HG03558 (cell line): ENCODE measurements at regions not wholly inside any gene's neighbourhood (a gene's known extent, or its start where the extent isn't known, plus 50 kb on each side); places are given as distances from the start of the nearest gene placed in this dataset.

Experiments
- ATAC-seq: cut with Tn5 transposase; IDR thresholded peaks from one replicate; pipeline ENCODE4 v1.9.1; 2021; ENCODE audit warnings: moderate number of reproducible peaks; ENCODE audit not compliant: unreplicated experiment; ENCODE audit errors: extremely low read depth

DNA sequence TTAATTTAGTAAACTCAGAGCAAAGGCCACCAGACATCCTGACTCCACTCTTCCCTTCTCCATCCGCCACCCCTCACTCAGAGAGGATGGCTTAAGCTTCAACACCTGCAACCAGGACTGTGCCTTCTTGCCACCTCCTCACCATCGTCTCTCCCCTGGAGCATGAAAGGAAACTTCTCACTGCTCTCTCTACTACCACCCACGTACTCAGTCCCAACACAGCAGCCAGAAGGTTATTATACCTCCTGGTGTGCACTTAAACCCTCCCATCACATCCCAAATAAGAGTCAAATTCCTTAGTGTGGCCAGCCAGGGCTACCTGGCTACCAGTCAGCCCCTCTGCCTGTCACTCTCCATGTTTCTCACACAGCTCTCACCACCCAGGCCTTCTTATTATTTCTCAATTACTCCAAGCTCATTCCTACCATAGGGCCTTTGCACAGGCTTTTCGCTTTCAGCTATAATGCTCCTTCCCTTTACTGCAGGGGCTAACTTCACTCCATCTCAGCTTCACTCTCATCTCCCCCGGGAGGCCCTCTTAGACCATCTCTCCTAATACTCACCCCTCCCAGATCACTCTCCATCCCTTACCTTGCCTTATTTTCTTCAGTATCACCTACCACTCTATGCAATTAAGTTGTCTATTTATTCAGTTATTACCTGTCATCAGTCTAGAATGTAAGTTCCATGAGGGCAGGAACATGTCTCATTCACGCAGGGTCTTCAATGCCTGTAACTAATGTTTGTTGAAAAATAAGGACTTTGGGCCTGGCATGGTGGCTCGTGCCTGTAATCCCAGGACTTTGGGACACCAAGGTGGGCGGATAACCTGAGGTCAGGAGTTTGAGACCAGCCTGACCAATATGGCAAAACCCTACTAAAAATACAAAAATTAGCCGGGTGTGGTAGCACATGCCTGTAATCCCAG lies 137.5 kb downstream of the TOMM20 start:
- no peak for ATAC-seq

DNA sequence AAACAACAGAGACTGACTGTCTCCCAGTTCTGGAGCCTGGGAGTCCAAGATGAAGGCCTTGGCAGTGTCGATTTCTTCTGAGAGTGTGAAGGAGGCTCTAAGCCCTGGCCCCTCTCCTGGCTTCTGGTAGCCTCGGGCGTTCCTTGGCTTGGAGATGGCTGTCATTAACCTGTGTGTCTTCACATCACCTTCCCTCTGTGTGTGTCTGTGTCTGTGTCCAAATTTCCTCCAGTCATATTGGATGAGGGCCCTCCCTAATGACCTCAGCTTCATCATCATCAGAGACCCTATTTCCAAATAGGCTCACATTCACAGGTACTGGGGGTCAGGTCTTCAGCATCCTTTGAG lies 138.3 kb downstream of the TOMM20 start:
- ATAC-seq: no peak

DNA sequence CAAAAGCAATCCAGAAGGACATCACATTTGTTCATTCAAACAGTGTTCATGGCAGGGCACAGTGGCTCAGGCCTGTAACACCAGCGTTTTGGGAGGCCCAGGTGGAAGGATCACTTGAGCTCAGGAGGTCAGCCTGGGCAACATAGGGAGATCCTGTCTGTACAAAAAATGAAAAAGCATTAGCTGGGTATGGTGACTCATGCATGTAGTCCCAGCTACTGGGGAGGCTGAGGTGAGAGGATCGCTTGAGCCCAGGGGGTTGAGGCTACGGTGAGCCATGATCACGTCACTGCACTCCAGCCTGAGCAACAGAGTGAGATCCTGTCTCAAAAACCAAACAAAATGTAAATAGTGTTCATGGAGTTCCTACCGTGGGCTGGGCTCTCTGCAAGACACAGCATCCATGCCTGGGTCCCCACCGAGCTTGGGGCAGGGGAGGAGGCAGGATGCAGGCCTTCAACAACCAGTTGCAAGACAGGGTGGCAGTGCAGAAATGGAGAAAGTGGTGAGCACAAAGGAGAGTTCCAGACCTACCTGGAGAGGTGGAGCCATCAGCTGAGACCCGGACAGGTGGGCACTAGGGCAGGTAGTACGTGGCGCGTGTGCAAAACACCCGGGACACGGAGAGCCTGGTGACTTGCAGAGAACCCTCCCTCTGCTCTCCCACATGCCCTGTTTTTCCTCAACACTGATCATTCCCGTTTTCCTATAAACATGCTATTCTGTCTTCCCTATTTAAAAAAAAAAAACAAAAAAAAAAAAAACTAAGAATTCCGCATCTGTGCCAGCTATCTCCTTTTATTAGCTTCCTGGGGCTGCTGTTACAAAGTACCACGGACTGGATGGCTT lies 138.9 kb downstream of the TOMM20 start:
- no peak for ATAC-seq

DNA sequence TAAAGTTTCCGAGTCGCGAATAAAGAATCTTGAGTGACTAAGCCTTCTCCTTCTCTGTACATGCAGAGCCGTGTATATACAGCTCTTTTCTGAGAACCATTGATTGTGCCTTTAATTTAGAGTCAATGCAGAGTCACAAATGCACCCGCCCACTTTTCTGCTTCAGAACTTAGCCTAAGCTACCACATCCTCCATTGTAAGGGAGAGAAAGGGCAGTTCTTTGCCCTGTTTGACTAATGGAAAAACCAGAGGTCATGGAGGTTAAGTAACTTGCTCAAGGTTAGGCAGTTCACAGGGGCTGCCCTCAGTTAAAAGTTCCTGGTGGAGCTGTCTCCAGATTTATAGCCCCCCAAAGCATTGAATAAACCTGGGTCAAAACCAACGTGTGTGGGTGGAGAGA lies 139.6 kb downstream of the TOMM20 start:
- ATAC-seq: no peak

DNA sequence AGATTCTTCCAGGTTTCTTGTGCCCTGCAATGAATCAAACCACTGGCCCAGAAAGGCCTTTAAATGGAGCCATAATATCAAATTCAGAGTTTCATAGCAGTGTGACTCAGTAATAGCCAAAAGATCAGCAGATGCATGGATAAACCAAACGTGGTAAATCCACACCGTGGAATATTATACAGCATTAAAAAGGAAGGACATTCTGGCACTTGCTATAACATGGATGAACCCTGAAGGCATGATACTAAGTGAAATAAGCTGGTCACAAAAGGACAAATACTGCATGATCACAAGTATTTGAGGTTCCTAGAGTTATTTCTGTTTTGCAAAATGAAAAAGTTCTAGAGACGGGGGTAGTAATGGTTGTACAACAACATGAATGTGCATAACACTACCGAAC lies 140.1 kb downstream of the TOMM20 start:
- ATAC-seq: no peak

DNA sequence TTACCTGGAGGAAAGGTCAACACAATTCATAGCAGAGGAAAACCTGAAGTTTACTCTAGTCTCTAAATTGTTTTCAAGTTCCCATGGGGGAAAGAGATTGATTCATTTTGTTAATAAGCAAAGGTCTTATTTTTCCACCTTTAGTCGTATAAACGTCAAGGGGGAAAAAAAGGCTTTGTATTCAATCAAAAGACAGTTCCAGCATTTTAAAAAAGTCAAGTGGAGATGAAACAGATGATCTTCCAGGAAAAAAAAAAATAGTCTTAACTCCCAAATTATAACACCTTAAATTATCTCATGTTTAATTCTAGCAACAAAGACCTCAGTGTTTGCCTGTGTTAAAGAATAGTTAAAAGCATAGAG lies 140.5 kb downstream of the TOMM20 start:
- ATAC-seq: no peak

DNA sequence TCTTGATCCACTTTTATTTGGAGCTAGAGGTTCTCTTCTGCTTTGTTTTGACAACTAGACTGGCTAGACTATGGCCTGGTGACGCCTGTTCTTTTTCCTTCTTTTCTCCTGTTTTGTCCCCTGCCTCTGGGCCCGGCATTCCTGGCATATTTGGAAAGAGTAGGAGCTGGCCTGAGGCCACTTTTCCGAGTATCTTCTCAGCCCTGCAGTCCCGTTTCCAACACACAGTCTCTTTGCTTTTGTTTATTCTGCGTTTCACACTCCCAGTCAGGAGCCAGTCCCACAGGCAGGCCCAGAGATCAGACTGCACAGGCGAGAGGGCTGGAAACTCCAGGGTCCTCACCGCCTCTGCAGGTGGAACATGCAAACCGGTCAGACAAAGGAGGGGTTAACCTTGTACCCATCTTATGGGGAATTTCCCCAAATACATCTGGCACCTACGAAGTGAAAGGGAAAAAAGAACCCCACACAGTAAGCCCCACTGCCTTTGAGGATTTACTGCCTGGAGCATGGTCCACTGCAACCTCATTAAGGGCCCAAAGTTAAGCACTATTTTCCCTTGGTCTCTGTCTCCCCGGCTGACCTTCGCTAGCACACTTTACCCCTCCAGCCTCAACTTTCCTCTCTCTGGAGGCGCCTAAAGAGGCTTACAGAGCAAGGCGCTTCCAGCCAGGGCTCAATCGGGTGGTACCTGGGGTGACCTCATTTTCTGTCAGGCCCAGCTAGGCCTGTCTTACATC lies 141.1 kb downstream of the TOMM20 start:
- no peak for ATAC-seq

DNA sequence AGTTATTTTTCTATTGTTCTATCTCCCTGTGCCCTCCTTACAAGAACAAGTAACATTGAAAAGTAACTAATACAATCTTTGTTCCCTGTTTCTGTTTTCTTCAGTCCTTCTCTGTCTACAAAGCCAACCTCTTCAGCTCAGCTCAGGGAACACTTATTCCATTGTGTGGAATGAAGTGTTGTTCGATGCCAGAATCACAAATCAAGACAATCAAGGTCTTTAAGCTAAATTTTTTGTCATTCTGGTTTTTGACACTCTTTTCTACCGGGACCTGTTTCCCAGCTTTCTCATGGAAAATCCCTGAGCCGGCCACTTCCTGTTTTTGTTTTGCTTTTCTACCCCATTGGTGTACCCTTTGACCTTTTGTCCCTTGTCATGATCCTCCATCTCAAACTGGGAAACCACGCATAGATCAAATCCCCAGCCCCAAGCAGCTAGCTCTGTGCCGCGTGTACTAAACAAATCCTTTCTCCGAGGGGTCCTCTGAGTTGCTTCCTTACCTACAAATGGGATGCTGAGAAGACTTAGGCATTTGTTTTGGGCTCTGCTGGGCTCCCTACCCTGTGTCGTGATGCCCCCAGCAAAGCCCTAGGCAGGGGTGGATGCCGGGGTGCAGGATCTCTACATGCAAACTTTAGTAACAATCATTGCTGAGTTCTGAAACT lies 141.8 kb downstream of the TOMM20 start:
- ATAC-seq: no peak

DNA sequence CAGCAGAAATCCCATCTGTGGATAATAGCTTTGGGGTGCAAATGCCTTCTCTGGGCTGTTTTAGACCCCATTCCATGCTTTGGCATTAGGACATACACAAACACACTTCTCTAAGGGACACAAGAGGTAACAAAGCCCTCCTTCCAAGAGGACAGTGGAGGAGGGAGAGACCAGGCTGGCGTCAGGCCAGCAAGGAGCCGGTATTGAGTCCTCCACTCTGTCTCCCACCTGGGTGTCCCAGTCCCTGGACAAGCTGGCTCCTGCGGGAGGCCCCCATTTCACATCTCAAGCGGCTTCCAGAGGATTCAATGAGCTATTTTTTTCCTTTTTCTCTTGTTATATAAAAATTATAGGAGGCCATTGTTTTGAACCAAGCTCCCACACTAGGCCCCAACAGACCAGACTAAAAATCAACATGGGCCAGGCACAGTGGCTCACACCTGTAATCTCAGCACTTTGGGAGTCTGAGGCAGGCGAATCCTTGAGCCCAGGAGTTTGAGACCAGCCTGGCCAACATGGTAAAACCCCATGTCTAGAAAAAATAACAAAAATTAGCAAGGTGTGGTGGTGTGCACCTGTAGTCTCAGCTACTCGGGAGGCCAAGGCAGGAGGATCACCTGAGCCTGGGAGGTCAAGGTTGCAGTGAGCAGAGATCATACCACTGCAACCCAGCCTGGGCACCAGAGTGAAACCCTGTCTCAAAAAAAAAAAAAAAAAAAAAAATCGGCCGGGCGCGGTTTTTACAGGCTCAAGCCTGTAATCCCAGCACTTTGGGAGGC lies 142.9 kb downstream of the TOMM20 start:
- ATAC-seq: no peak

DNA sequence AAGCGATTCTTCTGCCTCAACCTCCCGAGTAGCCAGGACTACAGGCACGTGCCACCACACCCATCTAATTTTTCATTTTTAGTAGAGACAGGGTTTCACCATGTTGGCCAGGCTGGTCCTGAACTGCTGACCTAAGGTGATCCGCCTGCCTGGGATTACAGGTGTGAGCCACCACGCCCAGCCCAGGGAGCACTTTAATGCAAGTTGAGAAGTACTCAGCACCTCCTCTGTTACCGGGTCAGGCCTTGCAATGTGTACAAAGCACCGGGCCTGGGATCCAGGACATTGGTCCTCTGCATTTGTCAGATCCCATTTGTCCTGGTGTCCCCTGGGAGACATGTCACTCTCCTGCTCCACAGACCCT lies 143.6 kb downstream of the TOMM20 start:
- no peak for ATAC-seq

DNA sequence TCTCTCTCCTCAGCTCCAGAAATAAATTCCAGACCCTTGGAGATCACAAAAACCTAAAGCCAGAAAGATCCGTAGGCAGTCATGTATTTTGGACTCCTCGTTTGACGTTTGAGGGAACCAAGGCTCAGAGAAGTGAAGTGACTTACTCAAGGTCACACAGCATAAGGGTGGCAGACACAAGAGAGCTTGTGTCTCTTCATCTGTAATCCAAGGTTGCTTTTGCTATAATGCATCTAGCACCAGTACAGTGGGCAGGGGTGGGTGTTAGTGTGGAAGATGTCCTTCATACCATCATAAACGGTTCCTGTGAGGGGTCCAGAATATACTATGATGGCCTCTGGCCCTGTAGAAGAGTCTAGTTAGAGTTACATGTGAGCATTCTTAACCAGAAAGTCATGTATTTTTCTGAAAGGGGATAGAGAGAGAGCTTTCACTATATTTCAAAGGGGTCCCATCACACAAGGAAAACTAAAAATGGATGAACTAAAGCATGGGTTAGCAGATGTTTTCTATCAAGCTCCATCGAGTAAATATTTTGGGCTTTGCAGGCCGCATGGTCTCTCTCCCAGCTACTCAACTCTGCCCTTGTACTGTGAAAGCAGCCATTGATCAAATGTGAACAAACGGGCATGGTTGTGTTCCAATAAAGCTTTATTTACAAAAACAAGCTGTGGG lies 144.9 kb downstream of the TOMM20 start:
- ATAC-seq: no peak

DNA sequence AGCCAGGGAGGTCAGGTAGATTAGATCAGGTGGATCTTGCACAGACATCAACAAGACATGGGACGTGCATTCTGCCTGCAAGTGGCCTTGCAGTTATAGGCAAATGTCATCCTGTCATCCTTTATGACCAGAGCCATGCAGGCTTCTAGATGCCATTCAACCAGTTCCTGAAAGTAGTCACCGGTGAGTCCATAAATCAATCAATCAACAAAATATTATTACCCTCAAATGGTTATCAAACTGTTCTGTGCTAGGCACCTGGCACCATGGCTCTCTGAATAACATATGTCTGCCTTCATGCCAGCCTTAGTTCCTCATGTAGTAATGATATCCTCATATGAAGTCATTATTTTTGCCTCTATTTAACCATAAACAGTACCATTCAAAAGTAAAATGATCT lies 146.9 kb downstream of the TOMM20 start:
- no peak for ATAC-seq

DNA sequence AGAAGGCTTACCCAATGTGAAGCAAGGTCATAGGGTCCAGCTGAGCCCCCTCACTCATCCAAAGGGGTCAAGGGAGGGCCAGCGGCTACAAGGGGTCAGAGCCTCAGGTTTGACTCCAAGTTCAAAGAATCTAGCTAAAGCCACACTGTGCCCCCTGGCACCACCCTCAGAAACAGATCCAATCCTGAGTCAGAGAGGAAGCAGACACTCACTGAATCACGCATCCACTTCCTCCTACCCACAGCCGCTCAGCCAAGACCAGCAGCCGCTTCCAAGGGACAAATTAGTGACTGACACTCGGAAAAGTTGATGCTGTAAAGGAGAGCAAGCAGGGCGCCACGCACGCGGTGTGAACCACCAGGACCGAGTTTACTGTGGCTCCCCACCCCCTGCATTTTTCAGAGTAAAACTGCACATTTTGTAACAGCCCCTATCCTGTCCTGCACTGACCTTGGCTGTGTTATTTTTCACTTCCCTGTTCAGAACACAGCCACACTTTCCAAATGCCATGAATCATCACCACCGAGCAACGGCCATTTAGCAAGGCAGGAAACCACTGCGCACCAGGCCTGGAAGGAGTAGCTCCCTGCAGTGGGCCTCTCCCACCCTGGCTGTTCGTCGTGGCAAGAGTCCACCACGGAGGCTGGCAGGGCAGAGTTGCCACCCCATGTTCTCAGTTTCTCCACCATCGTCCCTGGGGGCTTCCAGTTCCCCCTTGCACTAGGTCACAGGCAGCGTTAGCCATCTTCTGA lies 147.8 kb downstream of the TOMM20 start:
- no peak for ATAC-seq

DNA sequence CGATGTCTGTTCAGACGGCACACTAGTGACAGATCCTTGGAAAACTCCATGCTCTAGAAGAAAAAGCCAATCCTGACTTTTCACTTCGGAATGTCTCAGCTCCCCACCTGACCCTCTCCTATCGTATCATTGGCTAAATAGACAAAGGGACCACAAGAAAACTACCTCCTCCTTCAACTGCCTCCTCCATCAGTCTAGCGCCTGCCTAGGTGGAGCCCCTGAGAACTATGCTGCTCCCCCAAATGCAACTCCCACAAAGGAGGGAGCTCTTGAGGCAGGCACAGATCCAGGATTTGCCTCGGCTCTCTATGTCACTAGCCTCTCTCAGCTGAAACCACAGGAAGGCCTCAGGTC lies 148.4 kb downstream of the TOMM20 start:
- no peak for ATAC-seq

DNA sequence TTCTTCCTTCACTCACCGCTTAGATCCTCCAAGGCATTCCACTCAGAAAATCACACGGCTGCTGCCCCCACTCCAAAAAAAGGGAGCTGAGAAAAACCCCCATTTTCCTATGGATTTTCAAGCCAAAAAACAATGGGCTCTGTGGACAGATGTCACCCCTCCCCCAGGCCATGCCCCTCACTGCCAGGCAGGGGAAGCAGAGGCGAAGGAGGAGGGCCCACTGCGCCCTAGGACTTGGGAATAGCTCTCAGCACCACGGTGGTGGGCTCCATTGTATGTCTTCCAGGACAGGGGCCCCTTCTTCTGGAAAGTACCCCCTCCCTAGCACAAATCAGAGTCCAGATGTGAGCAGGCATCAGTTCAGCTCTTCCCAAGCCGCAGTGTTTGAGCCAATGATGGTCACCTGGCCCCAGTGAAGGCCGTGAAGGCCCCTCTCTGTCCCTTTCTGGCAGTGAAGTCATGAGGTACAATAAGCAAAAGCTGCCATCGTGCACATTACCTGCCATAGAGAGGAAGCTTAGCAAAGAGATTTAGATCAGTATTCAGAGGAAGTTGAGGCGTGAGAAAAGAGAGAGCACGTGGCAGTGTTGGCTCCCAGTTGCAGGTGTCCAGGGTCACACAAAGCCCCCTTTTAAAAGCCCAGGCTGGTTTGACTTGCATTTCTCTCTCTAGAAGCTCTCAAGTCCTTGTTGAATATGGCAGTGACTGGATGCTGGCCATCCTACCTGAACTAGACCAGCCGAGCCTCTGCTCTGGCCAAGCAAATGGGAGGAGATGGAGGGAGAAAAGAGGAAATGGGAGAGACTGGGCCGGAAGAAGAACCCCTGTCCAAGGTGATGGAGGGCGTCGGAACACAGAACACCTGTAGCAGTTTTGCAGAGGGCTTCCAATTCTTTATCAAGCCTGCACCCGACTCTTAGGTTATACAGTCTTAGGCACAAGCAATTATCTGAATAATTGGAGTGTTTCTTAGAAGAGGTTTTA lies 149.0 kb downstream of the TOMM20 start:
- ATAC-seq: no peak

DNA sequence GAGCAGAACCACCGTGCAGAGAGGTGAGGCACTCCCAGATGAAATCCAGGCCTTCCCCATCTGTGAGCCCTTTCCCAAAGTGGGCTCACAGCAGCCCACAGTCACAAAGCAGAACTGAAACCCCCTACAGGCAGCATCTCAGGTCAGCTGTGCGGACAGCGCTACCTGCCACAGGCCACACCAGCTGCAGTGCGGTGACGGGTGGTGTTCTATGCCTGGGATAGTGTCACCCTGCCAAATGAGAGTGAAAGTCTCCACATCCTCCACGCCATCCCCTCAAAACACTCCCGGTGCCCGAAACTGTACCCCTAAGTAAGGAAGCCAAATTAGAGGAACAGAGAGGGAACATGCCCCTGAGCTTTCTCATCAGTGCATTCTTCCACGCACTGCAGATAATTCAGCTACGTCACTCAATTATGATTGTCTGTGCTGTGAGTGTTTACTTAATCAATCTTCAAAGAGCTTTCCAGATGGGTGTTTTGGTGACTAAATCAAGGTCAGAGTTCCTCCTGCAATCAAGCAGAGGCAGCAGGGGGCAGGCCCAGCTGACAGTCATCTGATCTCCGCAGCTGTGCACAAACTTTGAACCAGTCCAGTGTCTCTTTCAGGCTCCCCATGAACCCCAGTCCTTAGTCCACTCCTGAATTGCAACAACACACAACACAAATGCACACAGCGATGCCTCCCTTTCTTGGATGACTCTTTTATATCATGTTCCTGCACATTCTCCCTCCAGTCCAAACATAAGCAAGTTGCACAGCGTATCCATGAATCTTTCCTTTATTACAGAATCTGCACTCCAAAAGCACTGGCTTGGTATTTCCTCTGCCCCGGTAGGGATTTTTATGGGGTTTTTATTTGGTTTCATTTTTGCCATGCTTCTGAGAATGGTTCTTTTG lies 150.0 kb downstream of the TOMM20 start:
- peak; percentile 37 for ATAC-seq
